Testis (tissue), 2 donors: ENCODE measurements at regions not wholly inside any gene's neighbourhood (a gene's known extent, or its start where the extent isn't known, plus 50 kb on each side); places are given as distances from the start of the nearest gene placed in this dataset.

Experiments
- POLR2A ChIP-seq: fragments of 450-650 bp; IDR thresholded peaks from one replicate; pipeline ENCODE4 v1.6.1; 2017; ENCODE audit warnings: antibody characterized with exemption, mild to moderate bottlenecking, moderate library complexity
- TF ChIP-seq, protein P1 (sequence below), 3 experiments: fragments of 450-650 bp in 2 of 3; fragments of 200-600 bp in 1 of 3; sonication (generic) in 1 of 3; IDR thresholded peaks; one replicate each; pipeline ENCODE4 v1.5.1; 2016 to 2019; ENCODE audit warnings: antibody characterized with exemption in 3 of 3, mild to moderate bottlenecking in 2 of 3, moderate library complexity in 1 of 3

DNA sequence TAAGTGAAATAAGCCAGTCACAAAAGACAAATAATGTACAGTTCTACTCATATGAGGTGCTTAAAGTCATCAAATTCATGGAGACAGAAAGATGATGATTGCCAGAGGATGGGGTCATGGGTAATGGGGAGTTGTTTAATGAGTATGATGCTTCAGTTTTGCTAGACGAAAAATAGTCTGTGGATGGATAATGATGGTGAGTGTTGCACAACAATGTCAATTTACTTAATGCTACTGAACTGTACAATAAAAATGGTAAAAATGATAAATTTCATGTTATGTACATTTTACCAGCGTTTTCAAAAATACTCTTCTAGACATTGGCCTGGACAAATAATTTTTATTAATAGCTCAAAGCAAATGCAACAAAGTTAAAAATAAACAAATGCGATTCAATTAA lies 118.5 kb upstream of the KYNU start:
- TF ChIP-seq, protein P1, sequence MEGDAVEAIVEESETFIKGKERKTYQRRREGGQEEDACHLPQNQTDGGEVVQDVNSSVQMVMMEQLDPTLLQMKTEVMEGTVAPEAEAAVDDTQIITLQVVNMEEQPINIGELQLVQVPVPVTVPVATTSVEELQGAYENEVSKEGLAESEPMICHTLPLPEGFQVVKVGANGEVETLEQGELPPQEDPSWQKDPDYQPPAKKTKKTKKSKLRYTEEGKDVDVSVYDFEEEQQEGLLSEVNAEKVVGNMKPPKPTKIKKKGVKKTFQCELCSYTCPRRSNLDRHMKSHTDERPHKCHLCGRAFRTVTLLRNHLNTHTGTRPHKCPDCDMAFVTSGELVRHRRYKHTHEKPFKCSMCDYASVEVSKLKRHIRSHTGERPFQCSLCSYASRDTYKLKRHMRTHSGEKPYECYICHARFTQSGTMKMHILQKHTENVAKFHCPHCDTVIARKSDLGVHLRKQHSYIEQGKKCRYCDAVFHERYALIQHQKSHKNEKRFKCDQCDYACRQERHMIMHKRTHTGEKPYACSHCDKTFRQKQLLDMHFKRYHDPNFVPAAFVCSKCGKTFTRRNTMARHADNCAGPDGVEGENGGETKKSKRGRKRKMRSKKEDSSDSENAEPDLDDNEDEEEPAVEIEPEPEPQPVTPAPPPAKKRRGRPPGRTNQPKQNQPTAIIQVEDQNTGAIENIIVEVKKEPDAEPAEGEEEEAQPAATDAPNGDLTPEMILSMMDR (IDR thresholded peaks at IDR 0.05): no peak
- TF ChIP-seq POLR2A: no peak
